Rectal smooth muscle tissue (tissue), 1 donor: ENCODE measurements at regions not wholly inside any gene's neighbourhood (a gene's known extent, or its start where the extent isn't known, plus 50 kb on each side); places are given as distances from the start of the nearest gene placed in this dataset.

ENCODE experiments used
- H3K27ac ChIP-seq: one replicate; pipeline ENCODE4 v1.7.0; 2013; ENCODE audit warnings: low read depth, low read length, inconsistent platforms
- H3K27me3 ChIP-seq: one replicate; pipeline ENCODE4 v1.7.0; 2013; ENCODE audit warnings: low read length; ENCODE audit not compliant: control insufficient read depth, insufficient read depth
- H3K36me3 ChIP-seq: one replicate; pipeline ENCODE4 v1.7.0; 2013; ENCODE audit warnings: low read length; ENCODE audit not compliant: control insufficient read depth, insufficient read depth
- H3K4me1 ChIP-seq: one replicate; pipeline ENCODE4 v1.7.0; 2013; ENCODE audit warnings: low read length; ENCODE audit not compliant: control insufficient read depth, insufficient read depth
- H3K4me3 ChIP-seq: one replicate; pipeline ENCODE4 v1.7.0; 2013; ENCODE audit warnings: low read length
- H3K9ac ChIP-seq: one replicate; pipeline ENCODE4 v1.7.0; 2013; ENCODE audit warnings: low read length

- Histone ChIP-seq H3K4me1 (no peaks in the 10 kb centered on the region), H3K27ac (no peak overlapping the region), H3K4me3 (no peak overlapping the region), H3K36me3 (no peaks in the 10 kb centered on the region), H3K27me3 (no peaks in the 10 kb centered on the region), H3K9ac (no peak overlapping the region)
Observed at GRCh38 chr12:115898670-115899069, 378.8 kb downstream of the MED13L start.

GRCh38 chr12:115897729-115898128, 379.8 kb downstream of the MED13L start:
- no peaks in the 10 kb centered on the region for H3K36me3 ChIP-seq
- H3K27me3 ChIP-seq, result no peaks in the 10 kb centered on the region
- H3K4me1 ChIP-seq, result no peaks in the 10 kb centered on the region
- no peak overlapping the region for H3K9ac ChIP-seq
- H3K4me3 ChIP-seq, result no peak overlapping the region
- H3K27ac ChIP-seq, result no peak overlapping the region

- Histone ChIP-seq H3K36me3 (no peaks in the 10 kb centered on the region), H3K27me3 (no peaks in the 10 kb centered on the region), H3K4me1 (no peaks in the 10 kb centered on the region), H3K9ac (no peak overlapping the region), H3K4me3 (no peak overlapping the region), H3K27ac (no peak overlapping the region)
Observed at GRCh38 chr12:115895247-115895646, 382.2 kb downstream of the MED13L start.

GRCh38 chr12:115891556-115892164, 385.8 kb downstream of the MED13L start:
- H3K4me1 ChIP-seq, result no peaks in the 10 kb centered on the region
- no peak overlapping the region for H3K27ac ChIP-seq
- no peaks in the 10 kb centered on the region for H3K27me3 ChIP-seq
- H3K9ac ChIP-seq, result no peak overlapping the region
- no peaks in the 10 kb centered on the region for H3K36me3 ChIP-seq
- no peak overlapping the region for H3K4me3 ChIP-seq

- Histone ChIP-seq H3K4me1 (no peaks in the 10 kb centered on the region), H3K9ac (no peak overlapping the region), H3K36me3 (no peaks in the 10 kb centered on the region), H3K27me3 (no peaks in the 10 kb centered on the region), H3K4me3 (no peak overlapping the region), H3K27ac (no peak overlapping the region)
Observed at GRCh38 chr12:115886666-115887065, 390.8 kb downstream of the MED13L start.

- Histone ChIP-seq H3K4me1 (no peaks in the 10 kb centered on the region), H3K27ac (no peak overlapping the region), H3K27me3 (no peaks in the 10 kb centered on the region), H3K9ac (no peak overlapping the region), H3K4me3 (no peak overlapping the region), H3K36me3 (no peaks in the 10 kb centered on the region)
Observed at GRCh38 chr12:115885040-115885690, 392.3 kb downstream of the MED13L start.

- Histone ChIP-seq H3K4me3 (no peak overlapping the region), H3K27ac (no peak overlapping the region), H3K9ac (no peak overlapping the region), H3K27me3 (no peaks in the 10 kb centered on the region), H3K4me1 (no peaks in the 10 kb centered on the region), H3K36me3 (no peaks in the 10 kb centered on the region)
Observed at GRCh38 chr12:115882936-115883335, 394.6 kb downstream of the MED13L start.

GRCh38 chr12:115880238-115880637, 397.3 kb downstream of the MED13L start:
- H3K27ac ChIP-seq, result no peak overlapping the region
- no peaks in the 10 kb centered on the region for H3K27me3 ChIP-seq
- no peaks in the 10 kb centered on the region for H3K4me1 ChIP-seq
- H3K36me3 ChIP-seq, result no peaks in the 10 kb centered on the region
- H3K4me3 ChIP-seq, result no peak overlapping the region
- H3K9ac ChIP-seq, result no peak overlapping the region

- Histone ChIP-seq H3K4me3 (no peak overlapping the region), H3K36me3 (no peaks in the 10 kb centered on the region), H3K9ac (no peak overlapping the region)
Observed at GRCh38 chr12:115879354-115879753, 398.1 kb downstream of the MED13L start.

GRCh38 chr12:115873451-115874082, 403.9 kb downstream of the MED13L start:
- H3K9ac ChIP-seq, result no peak overlapping the region
- no peaks in the 10 kb centered on the region for H3K36me3 ChIP-seq
- no peak overlapping the region for H3K4me3 ChIP-seq
- no peak overlapping the region for H3K27ac ChIP-seq
- no peaks in the 10 kb centered on the region for H3K4me1 ChIP-seq
- no peaks in the 10 kb centered on the region for H3K27me3 ChIP-seq

More at GRCh38 chr12:115879354-115879753, 398.1 kb downstream of the MED13L start:
- no peak overlapping the region for H3K27ac ChIP-seq
- H3K4me1 ChIP-seq, result no peaks in the 10 kb centered on the region
- H3K27me3 ChIP-seq, result no peaks in the 10 kb centered on the region

- H3K4me1 ChIP-seq, result no peaks in the 10 kb centered on the region
- H3K27me3 ChIP-seq, result no peaks in the 10 kb centered on the region
- H3K27ac ChIP-seq, result no peak overlapping the region
- no peaks in the 10 kb centered on the region for H3K36me3 ChIP-seq
- no peak overlapping the region for H3K4me3 ChIP-seq
- H3K9ac ChIP-seq, result no peak overlapping the region
Observed at GRCh38 chr12:115872919-115873357, 404.6 kb downstream of the MED13L start.

GRCh38 chr12:115872212-115872611, 405.3 kb downstream of the MED13L start:
- Histone ChIP-seq H3K27ac (no peak overlapping the region), H3K4me1 (no peaks in the 10 kb centered on the region), H3K4me3 (no peak overlapping the region), H3K36me3 (no peaks in the 10 kb centered on the region), H3K9ac (no peak overlapping the region), H3K27me3 (no peaks in the 10 kb centered on the region)

GRCh38 chr12:115871714-115872113, 405.8 kb downstream of the MED13L start:
- H3K27ac ChIP-seq, result no peak overlapping the region
- no peaks in the 10 kb centered on the region for H3K27me3 ChIP-seq
- H3K4me3 ChIP-seq, result no peak overlapping the region
- no peaks in the 10 kb centered on the region for H3K4me1 ChIP-seq
- no peaks in the 10 kb centered on the region for H3K36me3 ChIP-seq
- H3K9ac ChIP-seq, result no peak overlapping the region
